H9 (cell line): ENCODE measurements at regions not wholly inside any gene's neighbourhood (a gene's known extent, or its start where the extent isn't known, plus 50 kb on each side); places are given as distances from the start of the nearest gene placed in this dataset.

ENCODE experiments used
- DNase-seq: peaks from one replicate; pipeline ENCODE4 v3.0.0-alpha.2; 2017
- H2AFZ ChIP-seq: one replicate; pipeline ENCODE4 v1.6.1; 2013; ENCODE audit warnings: mild to moderate bottlenecking, low read length, control low read depth, moderate library complexity
- H2AK5ac ChIP-seq: 2 replicates; pipeline ENCODE4 v1.6.1; 2013; ENCODE audit warnings: low read length, control low read depth, mixed read lengths; ENCODE audit not compliant: insufficient read length
- H2BK120ac ChIP-seq: one replicate; pipeline ENCODE4 v1.6.1; 2013; ENCODE audit warnings: low read depth, mild to moderate bottlenecking, low read length, control low read depth, inconsistent platforms; ENCODE audit not compliant: poor library complexity, severe bottlenecking
- H2BK12ac ChIP-seq: 2 replicates; pipeline ENCODE4 v1.6.1; 2013; ENCODE audit warnings: low read length, control low read depth, mixed read lengths, low read depth; ENCODE audit not compliant: insufficient read length
- H2BK15ac ChIP-seq: 2 replicates; pipeline ENCODE4 v1.6.1; 2013; ENCODE audit warnings: low read depth, low read length, control low read depth
- H2BK20ac ChIP-seq: one replicate; pipeline ENCODE4 v1.6.1; 2013; ENCODE audit warnings: low read depth, mild to moderate bottlenecking, low read length, control low read depth, inconsistent platforms; ENCODE audit not compliant: poor library complexity, severe bottlenecking
- H2BK5ac ChIP-seq: 2 replicates; pipeline ENCODE4 v1.6.1; 2013; ENCODE audit warnings: low read length, control low read depth, mixed read lengths; ENCODE audit not compliant: insufficient read length
- H3K14ac ChIP-seq: 2 replicates; pipeline ENCODE4 v1.6.1; 2013; ENCODE audit warnings: low read length, control low read depth; ENCODE audit not compliant: insufficient read depth
- H3K18ac ChIP-seq: 2 replicates; pipeline ENCODE4 v1.6.1; 2013; ENCODE audit warnings: low read depth, mild to moderate bottlenecking, mixed read lengths, low read length, control low read depth; ENCODE audit not compliant: insufficient read length
- H3K23ac ChIP-seq: 2 replicates; pipeline ENCODE4 v1.6.1; 2013; ENCODE audit warnings: low read length, control low read depth, mixed read lengths, low read depth; ENCODE audit not compliant: insufficient read length
- H3K23me2 ChIP-seq: 2 replicates; pipeline ENCODE4 v1.6.1; 2013; ENCODE audit warnings: low read depth, mild to moderate bottlenecking, mixed read lengths, low read length, control low read depth; ENCODE audit not compliant: insufficient read length, poor library complexity, severe bottlenecking
- H3K27ac ChIP-seq: 2 replicates; pipeline ENCODE4 v1.5.1; 2013; ENCODE audit warnings: low read length, control low read depth, mixed read lengths, low read depth; ENCODE audit not compliant: insufficient read length
- H3K27me3 ChIP-seq: 2 replicates; pipeline ENCODE4 v1.6.1; 2013; ENCODE audit warnings: low read length, control low read depth, inconsistent platforms; ENCODE audit not compliant: insufficient read depth
- H3K4ac ChIP-seq: 2 replicates; pipeline ENCODE4 v1.6.1; 2013; ENCODE audit warnings: low read depth, mild to moderate bottlenecking, control low read depth, inconsistent platforms, low read length, moderate library complexity
- H3K4me1 ChIP-seq: 2 replicates; pipeline ENCODE4 v1.6.1; 2013; ENCODE audit warnings: low read length, control low read depth, inconsistent platforms; ENCODE audit not compliant: insufficient read depth
- H3K4me2 ChIP-seq: 2 replicates; pipeline ENCODE4 v1.6.1; 2013; ENCODE audit warnings: low read length, control low read depth, mixed read lengths; ENCODE audit not compliant: insufficient read length, insufficient read depth
- H3K56ac ChIP-seq: 2 replicates; pipeline ENCODE4 v1.6.1; 2013; ENCODE audit warnings: low read depth, mild to moderate bottlenecking, mixed read lengths, low read length, control low read depth; ENCODE audit not compliant: insufficient read length
- H3K79me1 ChIP-seq: 2 replicates; pipeline ENCODE4 v1.6.1; 2013; ENCODE audit warnings: low read depth, mild to moderate bottlenecking, moderate library complexity, low read length, control low read depth, inconsistent platforms; ENCODE audit not compliant: insufficient read depth, poor library complexity, severe bottlenecking
- H3K79me2 ChIP-seq: 2 replicates; pipeline ENCODE4 v1.6.1; 2013; ENCODE audit warnings: low read length, control low read depth, inconsistent platforms; ENCODE audit not compliant: insufficient read depth
- H3K9ac ChIP-seq: 2 replicates; pipeline ENCODE4 v1.6.1; 2013; ENCODE audit warnings: low read length, control low read depth, mixed read lengths; ENCODE audit not compliant: insufficient read length; ENCODE audit errors: extremely low read depth
- H3K9me3 ChIP-seq: one replicate; pipeline ENCODE4 v1.6.1; 2013; ENCODE audit warnings: low read depth, low read length, inconsistent platforms; ENCODE audit not compliant: control insufficient read depth
- H3T11ph ChIP-seq: one replicate; pipeline ENCODE4 v1.6.1; 2013; ENCODE audit warnings: mild to moderate bottlenecking, low read length, control low read depth, inconsistent platforms
- H4K20me1 ChIP-seq: one replicate; pipeline ENCODE4 v1.6.1; 2013; ENCODE audit not compliant: control insufficient read depth, insufficient read length, insufficient read depth
- H4K5ac ChIP-seq: 2 replicates; pipeline ENCODE4 v1.6.1; 2013; ENCODE audit warnings: low read depth, mild to moderate bottlenecking, mixed read lengths, low read length, control low read depth; ENCODE audit not compliant: insufficient read length
- H4K8ac ChIP-seq: replicated peaks from 2 replicates; pipeline ENCODE4 v1.6.1; 2013; ENCODE audit warnings: low read length, control low read depth, mixed read lengths, low read depth; ENCODE audit not compliant: insufficient read length
- H4K91ac ChIP-seq: 2 replicates; pipeline ENCODE4 v1.6.1; 2013; ENCODE audit warnings: low read depth, mild to moderate bottlenecking, moderate library complexity, mixed read lengths, low read length, control low read depth; ENCODE audit not compliant: insufficient read length
- H3K27ac Mint-ChIP-seq, 3 experiments: 2 replicates in 2 of 3; 3 replicates in 1 of 3; pipeline ENCODE4 v1.8.0; 2020 to 2021; ENCODE audit warnings: mixed read lengths in 3 of 3, mild to moderate bottlenecking in 1 of 3, moderate library complexity in 1 of 3
- H3K27me3 Mint-ChIP-seq: 2 replicates; pipeline ENCODE4 v1.8.0; 2021; ENCODE audit warnings: low read depth, mild to moderate bottlenecking, moderate library complexity, mixed read lengths
- H3K36me3 Mint-ChIP-seq, 3 experiments: 2 replicates in 2 of 3; 3 replicates in 1 of 3; pipeline ENCODE4 v1.8.0; 2020 to 2021; ENCODE audit warnings: low read depth in 3 of 3, mixed read lengths in 3 of 3; ENCODE audit not compliant: insufficient read depth in 1 of 3
- H3K4me1 Mint-ChIP-seq, 2 experiments: 2 replicates each; pipeline ENCODE4 v1.8.0; 2020; ENCODE audit warnings: mixed read lengths in 2 of 2
- H3K4me3 Mint-ChIP-seq, 2 experiments: 2 replicates in 1 of 2; 3 replicates in 1 of 2; pipeline ENCODE4 v1.8.0; 2020 to 2021; ENCODE audit warnings: mild to moderate bottlenecking in 2 of 2, mixed read lengths in 2 of 2, moderate library complexity in 1 of 2
- H3K9me3 Mint-ChIP-seq, 2 experiments: 2 replicates in 1 of 2; 3 replicates in 1 of 2; pipeline ENCODE4 v1.8.0; 2020; ENCODE audit warnings: mild to moderate bottlenecking in 2 of 2, mixed read lengths in 2 of 2, moderate library complexity in 1 of 2
- CTCF ChIP-seq: fragments of 200-600 bp; sonication (generic); conservative IDR thresholded peaks from 3 replicates; pipeline ENCODE4 v1.8.0; 2021; ENCODE audit warnings: antibody characterized with exemption, mild to moderate bottlenecking
- WGBS: extraction: QIAGEN DNeasy Blood & Tissue Kit; methylation state at CpG from one replicate; pipeline ENCODE4 v1.1.7; 2013; ENCODE audit warnings: missing lambda C conversion rate, low lambda C conversion rate, mixed read lengths; ENCODE audit not compliant: insufficient read length; ENCODE audit errors: extremely low coverage; 5-methylcytosine and 5-hydroxymethylcytosine counted together

GRCh38 chr9:26262421-26263107 lies 584.3 kb upstream of the TUSC1 start:
- H3K4me2 ChIP-seq, result no peak overlapping the region
- no peak for DNase-seq
- no peak overlapping the region for H4K8ac ChIP-seq
- no peak overlapping the region for H3K56ac ChIP-seq
- H3K79me2 ChIP-seq, result no peaks in the 10 kb centered on the region
- Mint-ChIP-seq H3K9me3 (peaks cover 5 to 9% of the 10 kb centered on the region in 2 experiments; a peak in 4 of 5 replicates), H3K27me3 (peaks cover 1% of the 10 kb centered on the region; the same call in 1 of the 2 replicates), H3K36me3 (peaks cover 0 to 16% (median 0%) of the 10 kb centered on the region in 3 experiments; a peak in 3 of 7 replicates), H3K4me1 (peaks cover 3 to 6% of the 10 kb centered on the region in 2 experiments; a peak in 3 of 4 replicates), H3K27ac (no peak overlapping the region), H3K4me3 (no peak overlapping the region)
- H2AK5ac ChIP-seq, result no peak overlapping the region
- H2BK5ac ChIP-seq, result no peak overlapping the region
- no peak overlapping the region for H3T11ph ChIP-seq
- no peaks in the 10 kb centered on the region for H3K23me2 ChIP-seq
- H3K4me1 ChIP-seq, result no peaks in the 10 kb centered on the region; the same call in 1 of the 2 replicates
- H3K27me3 ChIP-seq, result no peaks in the 10 kb centered on the region
- no peak overlapping the region for H2AFZ ChIP-seq
- H2BK20ac ChIP-seq, result no peak overlapping the region
- no peak overlapping the region for H3K9ac ChIP-seq
- H3K4ac ChIP-seq, result no peak overlapping the region
- no peak overlapping the region for H2BK120ac ChIP-seq
- H3K23ac ChIP-seq, result no peak overlapping the region
- H3K9me3 ChIP-seq, result no peaks in the 10 kb centered on the region
- H3K79me1 ChIP-seq, result no peaks in the 10 kb centered on the region
- no peak overlapping the region for H2BK15ac ChIP-seq
- no peaks in the 10 kb centered on the region for H4K20me1 ChIP-seq
- no peak overlapping the region for H3K14ac ChIP-seq
- WGBS, result no CpG with 5 or more reads among the region's 1 CpG
- H4K5ac ChIP-seq, result no peak overlapping the region
- H3K27ac ChIP-seq, result no peak overlapping the region
- H2BK12ac ChIP-seq, result no peak overlapping the region
- H3K18ac ChIP-seq, result no peak overlapping the region
- no peak for TF ChIP-seq CTCF
- H4K91ac ChIP-seq, result no peak overlapping the region
